ENCODE measurements at regions not wholly inside any gene's neighbourhood (a gene's known extent, or its start where the extent isn't known, plus 50 kb on each side); places are given as distances from the start of the nearest gene placed in this dataset.

DNA sequence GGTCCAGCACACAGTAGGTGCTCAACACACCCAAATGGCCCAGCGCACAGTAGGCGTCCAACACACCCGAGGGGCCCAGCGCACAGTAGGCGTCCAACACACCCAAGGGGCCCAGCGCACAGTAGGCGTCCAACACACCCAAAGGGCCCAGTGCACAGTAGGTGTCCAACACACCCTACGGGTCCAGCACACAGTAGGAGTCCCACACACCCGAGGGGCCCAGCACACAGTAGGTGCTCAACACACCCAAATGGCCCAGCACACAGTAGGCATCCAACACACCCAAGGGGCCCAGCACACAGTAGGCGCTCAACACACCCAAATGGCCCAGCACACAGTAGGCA is 80.8 kb downstream of the FOXL3 start:
- intact Hi-C loops (cut with micrococcal nuclease): no loop called here

DNA sequence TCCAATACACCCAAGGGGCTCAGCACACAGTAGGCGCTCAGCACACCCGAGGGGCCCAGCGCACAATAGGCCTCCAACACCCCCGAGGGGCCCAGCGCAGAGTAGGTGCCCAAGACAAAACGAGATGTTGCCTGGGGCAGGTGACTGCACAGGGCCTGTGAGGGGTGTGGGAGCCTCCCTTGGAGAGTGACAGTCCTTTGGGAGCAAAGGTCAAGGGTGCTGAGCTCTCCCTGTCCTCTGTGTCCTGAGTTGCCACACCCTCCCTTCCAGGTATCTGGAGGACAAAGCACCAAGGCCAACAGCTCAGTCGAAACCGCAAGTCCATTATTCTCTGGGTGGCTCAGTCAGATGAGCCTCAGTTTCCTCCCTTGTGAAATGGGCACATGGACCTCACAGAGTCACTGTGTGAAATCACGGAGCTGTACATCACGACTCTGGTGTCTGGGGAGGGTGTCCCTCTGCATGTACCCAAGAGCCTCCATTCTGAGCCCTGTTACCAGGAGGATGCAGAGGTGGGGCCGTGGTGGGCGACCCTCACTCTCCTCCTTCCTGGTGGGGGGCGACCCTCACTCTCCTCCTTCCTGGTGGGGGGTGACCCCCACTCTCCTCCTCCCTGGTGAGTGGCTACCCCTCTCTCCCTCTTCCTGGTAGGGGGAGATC is 81.3 kb downstream of the FOXL3 start:
- intact Hi-C loops (cut with micrococcal nuclease): no loop called here

DNA sequence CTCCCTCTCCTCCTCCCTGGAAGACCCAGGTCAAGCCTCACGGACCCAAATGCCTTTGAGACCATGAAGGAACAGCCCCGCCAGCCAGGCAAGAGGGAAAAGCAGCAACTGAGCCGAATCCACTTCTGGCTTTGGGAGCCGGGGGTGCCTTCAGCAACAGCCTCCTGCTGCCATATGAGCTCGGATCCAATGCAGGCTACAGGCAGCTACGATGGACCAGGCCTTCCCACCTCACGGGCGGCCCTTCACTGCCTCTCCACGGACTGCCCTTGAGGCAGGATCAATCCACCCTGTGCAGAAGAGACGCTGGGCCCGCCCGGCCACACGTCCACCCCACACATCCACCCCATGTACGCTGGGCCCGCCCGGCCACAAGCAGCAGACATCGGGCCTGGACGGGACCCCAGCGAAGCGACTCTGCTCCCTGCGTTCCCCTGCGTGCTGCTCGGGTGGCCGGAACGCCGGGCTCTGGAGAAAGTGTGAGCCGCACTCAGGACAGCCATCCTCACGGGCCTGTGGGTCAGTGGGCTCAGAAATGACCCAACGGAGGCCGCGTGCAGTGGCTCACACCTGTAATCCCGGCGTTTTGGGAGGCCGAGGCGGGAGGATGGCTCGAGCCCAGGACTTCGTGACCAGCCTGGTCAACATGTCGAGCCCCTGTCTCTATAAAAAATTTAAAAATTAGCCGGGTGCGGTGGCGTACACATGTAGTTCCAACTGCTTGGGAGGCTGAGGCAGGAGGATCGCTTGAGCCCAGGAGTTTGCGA is 82.0 kb downstream of the FOXL3 start:
- intact Hi-C loops (cut with micrococcal nuclease): no loop called here

DNA sequence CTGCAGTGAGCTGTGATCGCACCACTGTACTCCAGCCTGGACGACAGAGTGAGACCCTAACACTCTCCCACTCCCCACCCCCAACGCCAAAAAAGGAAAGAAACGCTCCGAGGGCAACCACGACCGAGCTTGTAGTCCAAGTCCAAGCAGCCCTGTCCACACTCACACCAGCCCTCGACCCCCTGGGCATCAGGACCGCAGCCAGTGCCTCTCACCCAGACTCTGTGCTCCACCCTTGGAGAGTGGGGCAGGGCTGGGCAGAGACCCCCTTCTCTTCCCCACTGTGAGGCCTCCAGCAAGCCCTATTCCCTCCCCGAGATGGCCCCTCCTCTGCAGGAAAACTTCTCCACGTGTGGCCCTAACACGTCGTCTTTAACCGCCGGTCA is 82.6 kb downstream of the FOXL3 start:
- intact Hi-C loops (cut with micrococcal nuclease): no loop called here

DNA sequence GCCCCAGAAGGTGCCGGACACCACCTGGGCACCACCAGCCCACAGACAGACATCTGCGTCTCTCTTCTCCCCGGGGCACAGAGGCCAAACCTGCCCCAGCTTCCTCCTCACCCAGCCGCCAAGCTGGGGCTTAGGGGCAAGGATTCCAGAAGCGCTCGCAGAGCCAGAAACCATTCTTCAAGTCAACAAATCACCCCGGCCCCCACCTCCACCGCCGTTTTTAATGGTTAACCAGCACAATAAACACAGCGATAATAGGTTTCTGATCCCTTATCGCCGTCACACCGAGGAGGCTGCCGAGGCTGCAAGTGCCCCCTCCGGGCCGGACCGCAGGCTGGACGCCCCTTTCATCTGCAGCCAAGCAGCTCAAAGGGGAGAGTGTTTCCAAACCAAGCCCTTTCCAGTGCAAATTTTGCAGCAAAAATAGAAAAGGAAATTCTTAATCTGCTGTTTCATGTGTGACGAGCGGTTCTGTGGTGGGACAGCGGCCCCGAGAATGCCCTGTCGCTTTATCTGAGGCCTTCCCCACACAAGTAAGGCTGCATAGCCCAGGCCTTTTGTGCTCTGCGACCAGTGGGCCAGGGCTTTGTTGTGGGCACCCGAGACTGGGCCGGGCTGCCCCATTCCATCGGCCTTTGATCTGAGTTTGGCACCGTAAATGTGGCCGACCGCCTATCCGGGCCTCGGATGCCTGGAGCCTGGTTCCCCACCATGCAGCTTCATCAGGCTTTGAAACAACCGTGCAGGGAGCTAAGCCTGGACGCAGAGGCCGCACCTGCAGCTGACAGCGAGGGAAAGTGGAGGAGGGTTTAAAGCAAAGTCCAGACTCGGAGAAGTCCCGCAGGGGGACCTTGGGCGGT is 83.2 kb downstream of the FOXL3 start:
- intact Hi-C loops (cut with micrococcal nuclease): no loop called here

DNA sequence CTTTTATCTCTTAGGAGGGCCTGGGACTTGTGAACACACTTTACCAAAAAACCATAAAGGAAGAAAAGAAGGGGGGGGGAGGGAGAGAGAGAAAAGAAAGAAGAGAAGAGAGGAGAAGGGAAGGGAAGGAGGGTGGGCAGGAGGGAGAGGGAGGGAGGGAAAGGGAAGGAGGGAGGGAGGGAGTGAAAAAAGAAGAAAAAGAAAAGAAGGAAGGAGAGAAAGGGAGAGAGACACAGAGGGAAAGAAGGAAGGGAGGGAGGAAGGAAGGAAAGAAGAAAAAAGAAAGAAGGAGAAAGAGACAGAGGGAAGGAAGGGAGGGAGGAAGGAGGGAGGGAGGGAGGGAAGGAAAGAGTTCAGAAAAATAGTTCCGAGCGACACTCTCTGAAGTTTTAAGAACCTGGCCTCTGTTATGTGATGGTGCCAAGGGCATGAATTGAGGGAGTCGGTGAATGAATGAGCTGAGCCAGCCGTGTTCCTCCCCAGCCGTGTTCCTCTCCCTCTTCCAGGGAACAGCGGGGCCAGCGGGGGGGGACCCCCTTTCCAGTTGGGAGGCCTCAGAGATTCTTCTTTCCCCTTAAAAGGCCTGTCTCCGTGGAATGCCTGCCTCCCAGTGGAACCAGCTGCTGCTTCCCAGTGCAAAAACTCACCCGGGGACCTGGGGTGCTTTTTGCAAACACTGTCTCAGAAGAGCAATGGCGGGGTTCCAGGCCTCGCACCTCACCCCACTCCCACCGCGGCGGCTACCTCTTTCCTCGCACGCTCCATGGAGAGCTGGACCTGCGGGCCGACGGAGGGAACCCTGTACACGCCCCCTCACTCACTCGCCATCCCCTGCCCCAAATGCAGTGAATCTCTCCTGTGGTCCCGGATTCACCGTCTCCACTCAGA is 84.1 kb downstream of the FOXL3 start:
- intact Hi-C loops (cut with micrococcal nuclease): no loop called here

DNA sequence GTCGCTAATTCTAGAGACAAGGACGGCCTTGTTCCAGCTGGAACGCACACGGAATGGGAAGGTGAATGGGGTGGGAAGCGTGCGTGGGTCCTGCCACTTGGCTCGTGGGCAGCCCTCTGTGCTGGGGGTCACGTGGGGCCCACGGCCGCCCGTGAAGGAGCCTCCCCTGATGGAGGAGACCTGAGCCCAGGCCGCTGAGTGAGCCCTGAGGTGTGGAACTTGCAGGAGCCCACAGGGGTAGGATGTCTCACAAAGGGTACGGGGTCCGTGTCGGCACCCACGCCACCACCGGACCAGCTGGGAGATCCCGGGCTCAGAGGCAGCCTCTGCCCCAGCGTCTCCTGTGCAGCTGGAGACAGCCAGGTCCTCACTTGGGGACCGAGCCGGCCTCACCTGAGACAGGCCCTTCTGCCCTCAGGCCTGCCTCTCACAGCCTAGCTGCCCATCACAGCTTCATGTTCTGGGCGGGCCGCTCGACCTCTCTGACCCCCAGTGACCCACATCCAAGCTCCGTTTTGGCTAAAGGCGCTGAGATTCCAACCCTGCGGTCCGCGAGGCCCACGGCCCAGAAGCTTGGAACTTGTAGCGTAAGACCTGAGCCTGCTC is 84.8 kb downstream of the FOXL3 start:
- intact Hi-C loops (cut with micrococcal nuclease): no loop called here

DNA sequence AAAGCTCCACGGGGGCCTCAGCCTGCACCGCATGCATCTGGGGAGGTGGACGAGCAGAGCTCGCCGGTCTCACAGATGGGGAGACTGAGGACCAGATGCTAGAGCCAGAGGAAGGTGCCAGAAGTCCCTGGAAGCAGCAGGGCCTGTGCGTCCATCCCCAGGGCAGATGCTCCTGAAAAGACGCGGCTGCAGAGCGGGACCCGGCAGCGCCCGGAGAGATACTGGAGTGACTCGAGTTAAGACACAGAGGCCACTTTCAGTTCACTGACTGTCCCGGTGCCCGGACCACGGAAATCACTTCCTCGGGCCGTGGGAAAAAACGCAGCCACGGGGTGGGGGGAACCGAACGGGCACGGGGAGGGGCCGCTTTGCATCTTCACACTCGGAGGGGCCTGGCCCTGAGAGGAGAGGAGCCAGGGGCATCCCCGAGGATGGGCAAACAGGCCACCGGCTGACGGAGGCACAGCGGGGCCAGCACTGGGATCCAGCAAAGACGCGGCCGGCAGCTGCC is 85.4 kb downstream of the FOXL3 start:
- intact Hi-C loops (cut with micrococcal nuclease): no loop called here

DNA sequence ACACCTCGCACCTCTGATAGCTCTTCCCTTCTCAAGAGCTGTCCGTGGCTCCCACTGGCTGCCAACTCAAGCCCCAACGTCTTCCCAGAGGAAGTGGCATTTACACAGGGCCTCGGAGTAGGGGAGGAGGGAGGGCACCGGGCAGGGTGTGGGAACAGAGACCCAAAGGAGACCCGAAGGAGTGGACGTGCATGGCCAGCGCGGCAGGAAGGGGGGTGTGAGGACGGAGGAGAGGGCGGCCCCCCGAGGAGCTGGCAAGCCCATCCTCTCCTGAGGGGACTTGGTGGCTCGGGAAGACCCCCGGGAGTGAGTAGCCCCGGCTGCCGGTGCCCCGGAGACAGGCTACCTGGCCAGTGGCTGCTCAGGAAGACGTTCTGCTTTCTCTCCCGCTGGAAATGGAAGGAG is 85.9 kb downstream of the FOXL3 start:
- intact Hi-C loops (cut with micrococcal nuclease): no loop called here

DNA sequence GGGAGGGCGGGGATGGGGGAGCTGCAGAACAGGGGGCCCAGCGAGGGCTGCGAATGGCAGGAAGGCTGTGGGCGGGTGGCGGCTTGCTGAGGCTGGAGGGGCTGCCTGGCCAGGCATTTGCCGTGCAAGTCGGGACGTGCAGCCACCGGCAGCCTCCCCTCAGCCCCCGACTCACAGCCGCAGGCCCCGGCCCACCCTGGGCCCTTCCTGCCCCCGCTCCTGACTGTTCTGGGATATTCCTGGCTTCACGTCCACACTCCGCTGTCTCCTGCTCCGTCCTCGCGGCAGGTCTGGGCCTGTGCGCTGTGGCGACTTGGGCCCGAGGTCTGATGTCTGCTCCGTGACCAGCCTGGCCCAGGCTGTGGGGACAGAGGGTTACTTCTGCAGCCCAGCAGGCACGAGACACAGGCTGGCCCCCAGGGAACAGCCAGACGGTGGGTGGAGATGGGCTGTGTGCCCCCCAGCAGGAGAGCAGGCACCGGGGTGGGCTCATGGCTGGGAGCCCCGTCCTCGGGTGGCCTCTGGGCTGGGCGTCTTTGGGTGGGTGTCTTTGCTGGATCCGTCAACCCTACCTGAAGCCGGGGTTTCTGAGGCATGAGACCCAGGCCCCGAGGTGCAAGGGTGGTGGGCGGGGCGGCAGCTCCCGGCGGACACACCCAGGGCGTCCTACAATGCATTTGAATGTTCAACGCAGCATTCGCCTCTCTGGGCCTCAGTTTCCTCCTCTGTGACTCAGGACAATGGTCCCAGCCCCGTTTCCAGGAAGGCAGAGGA is 86.5 kb downstream of the FOXL3 start:
- intact Hi-C loops (cut with micrococcal nuclease): no loop called here

DNA sequence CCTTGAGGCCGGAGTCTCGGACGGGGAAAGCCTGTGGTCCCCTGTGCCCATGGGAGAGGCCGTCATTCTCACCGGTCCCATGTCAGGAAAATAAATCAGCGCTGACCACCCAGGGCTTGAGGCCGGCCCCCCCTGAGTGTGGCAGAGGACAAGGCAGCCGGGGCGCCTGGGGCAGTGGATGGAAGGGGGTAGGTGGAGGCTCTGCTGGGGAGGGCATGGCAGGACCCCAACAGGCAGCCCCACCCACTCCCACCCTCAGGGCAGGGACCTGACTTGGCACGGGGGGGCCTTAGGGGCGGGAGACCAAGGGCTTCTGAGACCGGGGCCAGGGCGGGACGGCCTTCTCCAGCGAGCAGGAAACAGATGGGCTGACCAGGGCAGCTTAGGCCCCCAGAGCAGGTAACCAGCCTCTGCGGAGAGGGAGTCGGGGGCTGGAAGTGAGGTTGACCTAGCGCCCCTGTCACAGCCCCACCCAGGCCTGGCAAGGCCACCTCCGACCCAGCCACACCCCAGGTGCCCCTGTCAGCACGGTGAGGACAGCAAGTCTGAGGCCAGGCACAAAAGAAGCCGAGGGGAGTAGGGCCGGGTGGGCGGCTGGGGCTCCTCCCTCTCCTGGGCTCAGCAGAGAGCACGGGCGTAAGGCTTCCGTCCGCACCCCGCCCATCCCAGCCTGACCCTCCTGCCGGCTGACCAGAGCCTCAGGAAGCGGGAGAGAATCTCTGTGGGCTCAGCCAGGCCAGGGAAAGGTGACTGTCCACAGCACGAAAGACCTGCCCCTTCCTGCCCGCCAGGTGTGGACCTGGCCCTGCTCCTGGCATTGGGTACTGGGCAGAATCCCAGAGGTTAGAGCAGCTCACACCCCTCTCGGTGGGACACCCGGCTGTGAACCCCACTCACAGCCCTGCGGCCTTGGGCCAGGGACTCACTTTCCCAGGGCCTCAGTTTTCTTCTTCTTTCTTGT is 87.4 kb downstream of the FOXL3 start:
- intact Hi-C loops (cut with micrococcal nuclease): no loop called here

DNA sequence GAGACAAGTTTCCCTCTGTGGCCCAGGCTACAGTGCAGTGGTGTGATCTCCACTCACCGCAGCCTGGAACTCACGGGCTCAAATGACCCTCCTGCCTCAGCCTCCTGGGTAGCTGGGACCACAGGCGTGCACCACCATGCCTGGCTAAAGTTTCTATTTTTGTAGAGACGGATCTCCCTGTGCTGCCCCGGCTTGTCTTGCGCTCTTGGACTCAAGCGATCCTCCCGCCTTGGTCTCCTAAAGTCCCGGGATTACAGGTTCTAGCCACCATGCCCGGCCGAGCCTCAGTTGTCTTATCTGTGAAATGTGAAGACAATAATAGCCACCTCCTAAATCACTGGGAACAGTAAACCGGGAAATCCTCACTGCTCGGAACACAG is 88.1 kb downstream of the FOXL3 start:
- intact Hi-C loops (cut with micrococcal nuclease): no loop called here

DNA sequence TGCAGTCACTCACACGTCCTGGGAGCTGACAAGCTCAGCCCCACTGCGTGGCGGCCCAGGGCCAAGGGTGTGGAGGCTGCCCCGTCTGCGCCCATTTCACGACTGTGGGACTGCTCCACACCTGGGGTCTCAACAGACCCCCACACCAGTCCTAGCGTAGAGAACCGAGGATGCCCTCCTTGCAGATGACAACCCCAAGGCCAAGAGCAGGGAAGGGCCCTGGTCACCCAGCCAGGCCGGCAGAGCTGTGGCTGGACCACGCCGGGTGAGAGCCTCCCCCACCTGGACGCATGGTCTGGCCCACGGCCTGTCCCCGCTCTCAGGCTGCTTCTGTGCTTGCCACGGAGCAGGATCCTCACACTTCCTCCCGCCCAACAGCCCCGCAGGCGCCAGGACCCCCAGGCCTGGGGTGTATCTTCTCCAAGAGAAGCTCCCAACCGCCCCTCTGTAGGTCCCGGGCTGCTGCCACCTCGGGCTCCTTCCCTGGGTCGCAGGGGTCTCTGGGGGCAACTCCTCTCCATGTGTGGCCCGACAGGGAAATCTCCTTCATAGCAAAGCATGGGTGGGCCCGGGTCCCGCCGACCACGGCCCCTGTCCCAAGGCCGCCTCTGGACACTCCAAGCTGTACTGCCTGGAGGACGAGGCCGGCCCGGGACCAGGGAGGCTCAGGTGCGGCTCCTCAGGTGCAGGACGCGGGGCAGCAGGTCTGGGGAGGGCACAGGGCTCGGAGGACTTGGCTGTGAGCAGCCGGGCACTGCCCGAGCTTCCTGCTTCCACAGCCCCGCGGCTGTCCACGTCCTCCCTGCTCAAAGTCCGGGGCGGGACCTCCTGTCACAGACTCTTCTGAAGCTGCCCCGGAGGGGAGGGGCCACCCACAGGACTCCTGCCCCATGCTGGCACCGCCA is 88.8 kb downstream of the FOXL3 start:
- intact Hi-C loops (cut with micrococcal nuclease): no loop called here

DNA sequence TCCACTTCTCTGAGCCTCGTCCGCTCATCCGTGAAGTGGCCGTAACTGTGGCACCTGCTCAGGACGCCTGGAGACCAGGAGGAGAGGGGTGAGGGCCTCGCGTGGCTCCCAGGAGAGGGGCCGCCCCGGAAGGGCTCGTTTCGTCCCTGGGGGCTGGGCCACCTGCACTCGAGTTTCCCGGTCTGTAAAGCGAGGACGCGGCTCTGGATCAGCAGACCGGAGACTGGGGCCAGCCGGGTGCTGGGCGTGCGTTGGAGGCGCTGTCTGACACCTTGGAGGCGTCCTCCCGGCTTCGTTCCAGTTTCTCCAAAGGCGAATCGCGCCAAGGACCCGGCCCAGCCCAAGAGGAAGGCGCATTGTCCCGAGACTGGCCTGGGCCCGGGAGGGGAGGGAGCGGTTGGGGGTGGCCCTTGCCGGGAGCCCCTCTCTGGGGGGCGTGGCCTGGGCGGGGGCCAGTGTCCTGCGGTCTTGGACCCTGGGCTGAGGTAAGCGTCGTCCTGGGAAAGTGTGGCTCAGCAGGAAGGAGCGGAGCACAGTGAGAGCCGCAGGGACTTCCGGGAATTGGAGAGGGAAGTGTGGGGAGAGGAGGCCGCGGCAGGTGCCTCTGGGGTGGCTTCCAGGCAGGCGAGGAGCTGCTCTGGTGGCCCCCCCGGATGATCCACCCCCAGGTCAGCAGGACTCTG is 89.6 kb downstream of the FOXL3 start:
- intact Hi-C loops (cut with micrococcal nuclease): no loop called here

DNA sequence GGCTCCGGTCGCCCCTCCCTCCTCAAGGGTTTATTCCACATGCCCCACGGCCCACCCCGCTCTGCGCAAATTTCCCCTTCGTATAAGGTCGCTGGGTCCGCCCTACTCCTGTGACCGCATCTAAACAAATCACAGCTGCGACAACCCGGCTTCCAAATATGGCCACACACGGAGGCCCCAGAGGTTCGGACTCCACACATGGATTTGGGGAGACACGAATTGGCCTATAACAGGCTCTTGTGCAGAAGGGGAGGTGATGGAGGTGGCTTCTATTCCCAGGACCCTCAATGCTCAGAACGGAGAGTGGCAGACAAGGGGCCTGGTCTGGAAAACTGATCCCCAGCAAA is 90.1 kb downstream of the FOXL3 start:
- intact Hi-C loops (cut with micrococcal nuclease): no loop called here

DNA sequence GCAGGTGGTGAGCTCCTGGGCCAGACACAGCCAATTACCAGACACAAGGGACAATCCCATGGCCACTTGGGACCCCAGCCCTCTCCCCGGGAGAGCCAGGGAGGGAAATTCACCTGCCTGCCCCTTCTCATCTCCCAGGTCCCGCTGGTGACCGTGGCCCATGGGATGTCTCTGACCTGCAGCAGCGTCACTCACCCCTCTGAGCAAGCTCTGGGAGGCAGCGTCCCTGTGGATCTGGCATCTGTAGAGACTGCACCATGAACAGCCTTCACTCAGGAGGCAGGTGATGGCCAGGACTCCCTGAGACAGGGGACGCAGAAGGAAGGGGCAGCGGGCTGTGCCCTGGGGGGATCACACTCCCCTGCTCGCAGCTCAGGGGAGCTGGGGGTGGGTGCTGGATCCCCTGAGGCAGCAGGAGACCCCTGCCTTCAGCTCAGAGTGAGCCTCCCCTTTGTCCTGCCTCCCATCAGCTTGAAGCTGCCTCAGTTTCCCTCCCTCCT is 90.8 kb downstream of the FOXL3 start:
- intact Hi-C loops (cut with micrococcal nuclease): no loop called here
